ENCODE measurements at regions not wholly inside any gene's neighbourhood (a gene's known extent, or its start where the extent isn't known, plus 50 kb on each side); places are given as distances from the start of the nearest gene placed in this dataset.

DNA sequence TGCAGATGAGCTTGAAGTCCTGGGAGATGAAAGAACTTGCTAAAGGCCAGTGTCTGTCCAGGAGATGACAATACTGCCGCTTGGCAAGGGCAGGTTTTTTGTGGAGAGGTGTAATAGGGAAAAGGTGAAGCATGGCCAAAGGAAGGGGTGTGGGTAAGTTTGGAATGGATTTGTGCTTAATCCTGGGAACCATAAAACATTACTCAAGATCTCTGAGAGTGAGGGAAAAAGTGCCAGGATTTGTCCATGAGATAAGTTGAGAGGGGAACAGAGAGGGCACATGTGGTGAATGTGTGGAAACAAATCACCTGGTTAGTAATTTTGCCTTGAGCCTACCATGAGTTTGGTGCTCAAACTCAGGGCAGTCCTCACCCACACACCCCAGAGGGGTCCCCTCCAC lies 108.8 kb upstream of the CD180 start:
- TF ChIP-seq, protein P1, sequence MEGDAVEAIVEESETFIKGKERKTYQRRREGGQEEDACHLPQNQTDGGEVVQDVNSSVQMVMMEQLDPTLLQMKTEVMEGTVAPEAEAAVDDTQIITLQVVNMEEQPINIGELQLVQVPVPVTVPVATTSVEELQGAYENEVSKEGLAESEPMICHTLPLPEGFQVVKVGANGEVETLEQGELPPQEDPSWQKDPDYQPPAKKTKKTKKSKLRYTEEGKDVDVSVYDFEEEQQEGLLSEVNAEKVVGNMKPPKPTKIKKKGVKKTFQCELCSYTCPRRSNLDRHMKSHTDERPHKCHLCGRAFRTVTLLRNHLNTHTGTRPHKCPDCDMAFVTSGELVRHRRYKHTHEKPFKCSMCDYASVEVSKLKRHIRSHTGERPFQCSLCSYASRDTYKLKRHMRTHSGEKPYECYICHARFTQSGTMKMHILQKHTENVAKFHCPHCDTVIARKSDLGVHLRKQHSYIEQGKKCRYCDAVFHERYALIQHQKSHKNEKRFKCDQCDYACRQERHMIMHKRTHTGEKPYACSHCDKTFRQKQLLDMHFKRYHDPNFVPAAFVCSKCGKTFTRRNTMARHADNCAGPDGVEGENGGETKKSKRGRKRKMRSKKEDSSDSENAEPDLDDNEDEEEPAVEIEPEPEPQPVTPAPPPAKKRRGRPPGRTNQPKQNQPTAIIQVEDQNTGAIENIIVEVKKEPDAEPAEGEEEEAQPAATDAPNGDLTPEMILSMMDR (IDR thresholded peaks at IDR 0.05; ENCODE audit: insufficient read depth, low read length, poor library complexity, severe bottlenecking), result no peak
- TF ChIP-seq EZH2phosphoT487 (conservative IDR thresholded peaks at IDR 0.05; ENCODE audit: low read length), result no peak
